ENCODE measurements at regions not wholly inside any gene's neighbourhood (a gene's known extent, or its start where the extent isn't known, plus 50 kb on each side); places are given as distances from the start of the nearest gene placed in this dataset.

GRCh38 chr17:13705221-13705620, 103.5 kb upstream of the HS3ST3A1 start:
- Mint-ChIP-seq H3K4me3 (ENCODE audit: low read depth) (no peak overlapping the region), H3K9me3 (no peaks in the 10 kb centered on the region), H3K27ac (no peak overlapping the region), H3K4me1 (ENCODE audit: low read depth) (peaks cover 2% of the 10 kb centered on the region), H3K27me3 (ENCODE audit: low read depth) (peaks cover 8% of the 10 kb centered on the region), H3K36me3 (ENCODE audit: low read depth) (no peaks in the 10 kb centered on the region)
- no peak for DNase-seq (ENCODE audit: low spot score)
- intact Hi-C loops (cut with micrococcal nuclease), result loop anchor here (10.0 kb wide), 1 partner anchor 600 kb away; the partner anchor contains the start of gene HS3ST3B1

DNA sequence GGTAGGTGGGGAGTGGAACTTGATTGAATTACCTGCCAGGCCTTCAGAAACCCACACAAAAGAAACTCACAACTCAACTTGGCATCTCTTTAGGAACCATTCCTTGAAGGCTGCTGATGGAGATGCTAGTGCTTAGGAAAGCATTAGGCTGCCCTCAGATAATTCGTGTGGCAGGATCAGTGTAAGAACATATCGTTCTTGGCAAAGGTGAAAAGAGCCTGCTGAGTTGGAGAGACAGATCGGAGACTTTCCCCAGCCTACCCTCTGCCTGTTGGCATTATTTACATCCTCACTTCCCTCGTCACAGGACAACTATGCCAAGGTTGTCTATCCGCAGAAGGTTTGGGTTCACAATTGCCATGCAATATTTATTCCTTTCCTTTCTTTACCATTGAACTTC, 120.0 kb upstream of the HS3ST3A1 start:
- no peaks in the 10 kb centered on the region for H3K36me3 Mint-ChIP-seq (ENCODE audit: low read depth)
- intact Hi-C loops (cut with micrococcal nuclease), result no loop called here
- DNase-seq (ENCODE audit: low spot score), result no peak
- H3K27me3 Mint-ChIP-seq (ENCODE audit: low read depth), result no peaks in the 10 kb centered on the region
- no peak overlapping the region for H3K27ac Mint-ChIP-seq
- no peaks in the 10 kb centered on the region for H3K9me3 Mint-ChIP-seq
- no peaks in the 10 kb centered on the region for H3K4me1 Mint-ChIP-seq (ENCODE audit: low read depth)
- no peak overlapping the region for H3K4me3 Mint-ChIP-seq (ENCODE audit: low read depth)

DNA sequence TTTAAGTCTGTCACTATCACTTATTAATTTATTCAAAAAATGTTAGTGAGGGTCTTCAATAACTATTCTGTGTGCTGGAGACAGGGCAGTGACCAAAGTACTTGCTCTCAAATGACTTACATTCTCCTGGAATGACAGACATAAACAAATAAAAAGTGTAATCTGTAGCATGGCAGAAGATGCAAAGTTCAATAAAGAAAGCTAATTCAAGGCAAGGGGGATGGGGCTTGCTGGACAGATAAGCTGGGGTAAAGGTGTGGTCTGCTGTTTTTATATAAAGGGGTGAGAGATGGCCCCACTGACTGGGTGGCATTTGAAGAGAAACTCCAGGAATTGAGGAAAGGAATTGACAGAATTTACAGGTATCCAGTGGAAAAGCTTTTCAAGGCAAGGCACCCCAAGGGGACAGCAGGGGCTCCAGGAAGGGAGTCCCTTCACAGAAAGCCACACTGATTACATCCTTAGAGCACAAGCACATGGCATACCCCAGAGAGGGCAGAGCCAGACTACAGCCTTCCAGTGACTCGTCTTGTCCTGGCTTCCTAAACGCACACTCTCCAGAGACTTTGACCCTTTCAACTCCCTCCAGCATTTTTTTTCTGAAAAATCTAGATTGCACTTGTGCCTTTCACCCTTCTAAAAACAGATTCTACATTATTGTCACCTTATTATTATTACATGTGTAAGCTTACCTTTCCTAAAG, 123.7 kb upstream of the HS3ST3A1 start:
- intact Hi-C loops (cut with micrococcal nuclease), result no loop called here
- Mint-ChIP-seq H3K4me1 (ENCODE audit: low read depth) (no peaks in the 10 kb centered on the region), H3K36me3 (ENCODE audit: low read depth) (no peaks in the 10 kb centered on the region), H3K27ac (no peak overlapping the region), H3K27me3 (ENCODE audit: low read depth) (no peaks in the 10 kb centered on the region), H3K9me3 (no peaks in the 10 kb centered on the region), H3K4me3 (ENCODE audit: low read depth) (no peak overlapping the region)
- DNase-seq (ENCODE audit: low spot score), result no peak

DNA sequence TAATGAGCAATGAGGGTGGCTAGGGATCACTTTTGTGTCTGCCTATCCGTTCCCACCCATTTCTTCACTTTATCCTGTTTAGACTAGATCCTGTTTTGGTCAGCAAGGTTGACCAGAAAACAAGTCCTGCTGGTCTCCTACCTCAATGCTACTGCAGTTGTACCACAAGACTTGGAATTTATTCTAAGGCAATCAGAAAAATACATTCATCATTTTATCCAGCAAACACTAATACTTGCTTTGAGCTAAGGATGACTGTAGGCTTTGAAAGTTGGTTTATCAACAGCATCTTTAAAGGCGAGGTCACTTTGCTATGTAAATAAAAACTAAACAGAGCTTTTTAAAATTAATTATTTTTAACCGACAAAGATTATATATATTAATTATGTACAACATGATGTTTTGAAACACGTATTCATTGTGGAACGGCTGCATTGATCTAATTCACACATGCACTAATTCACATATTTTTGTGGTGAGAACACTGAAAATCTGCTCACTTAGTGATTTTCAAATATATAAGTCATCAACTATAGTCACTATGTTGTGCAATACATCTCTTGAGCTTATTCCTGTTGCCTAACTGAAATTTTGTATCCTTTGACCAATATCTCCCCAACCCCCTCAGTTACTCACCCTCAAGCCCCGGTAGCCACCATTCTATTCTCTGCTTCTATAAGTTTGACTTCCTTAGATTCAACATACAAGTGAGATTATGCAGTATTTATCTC, 125.9 kb upstream of the HS3ST3A1 start:
- H3K9me3 Mint-ChIP-seq, result peaks cover under 1% of the 10 kb centered on the region
- H3K27me3 Mint-ChIP-seq (ENCODE audit: low read depth), result no peaks in the 10 kb centered on the region
- H3K27ac Mint-ChIP-seq, result no peak overlapping the region
- no peak overlapping the region for H3K4me3 Mint-ChIP-seq (ENCODE audit: low read depth)
- DNase-seq (ENCODE audit: low spot score), result no peak
- intact Hi-C loops (cut with micrococcal nuclease), result no loop called here
- H3K4me1 Mint-ChIP-seq (ENCODE audit: low read depth), result no peaks in the 10 kb centered on the region
- no peaks in the 10 kb centered on the region for H3K36me3 Mint-ChIP-seq (ENCODE audit: low read depth)

DNA sequence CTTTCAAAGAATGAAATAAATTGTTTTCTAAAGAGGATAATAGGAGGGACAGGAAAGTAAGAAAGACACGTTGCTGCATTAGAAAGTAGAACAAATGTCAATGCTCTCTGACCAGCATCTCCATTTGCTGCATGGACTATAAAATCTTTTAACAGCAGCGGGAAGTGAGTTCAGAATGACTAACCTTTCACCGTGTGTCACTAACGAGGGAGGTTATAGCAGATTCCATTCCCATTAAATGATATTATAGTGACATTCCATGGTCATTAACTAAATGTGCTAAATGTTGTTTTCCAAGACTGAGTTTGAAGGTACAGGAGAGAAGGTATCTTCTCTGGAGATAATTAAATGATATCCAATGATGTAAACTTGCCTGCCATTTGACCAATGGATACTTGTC, 127.1 kb upstream of the HS3ST3A1 start:
- Mint-ChIP-seq H3K27ac (no peak overlapping the region), H3K9me3 (peaks cover 4% of the 10 kb centered on the region), H3K36me3 (ENCODE audit: low read depth) (no peaks in the 10 kb centered on the region), H3K4me3 (ENCODE audit: low read depth) (no peak overlapping the region), H3K27me3 (ENCODE audit: low read depth) (no peaks in the 10 kb centered on the region), H3K4me1 (ENCODE audit: low read depth) (no peaks in the 10 kb centered on the region)
- intact Hi-C loops (cut with micrococcal nuclease), result no loop called here
- DNase-seq (ENCODE audit: low spot score), result no peak

GRCh38 chr17:13729466-13730134, 127.9 kb upstream of the HS3ST3A1 start:
- Mint-ChIP-seq H3K27me3 (ENCODE audit: low read depth) (no peaks in the 10 kb centered on the region), H3K27ac (no peak overlapping the region), H3K4me1 (ENCODE audit: low read depth) (no peaks in the 10 kb centered on the region), H3K36me3 (ENCODE audit: low read depth) (no peaks in the 10 kb centered on the region), H3K9me3 (peaks cover 4% of the 10 kb centered on the region), H3K4me3 (ENCODE audit: low read depth) (no peak overlapping the region)
- intact Hi-C loops (cut with micrococcal nuclease), result no loop called here
- DNase-seq (ENCODE audit: low spot score), result no peak

GRCh38 chr17:13734880-13735279, 133.2 kb upstream of the HS3ST3A1 start:
- H3K9me3 Mint-ChIP-seq, result peaks cover 4% of the 10 kb centered on the region
- H3K36me3 Mint-ChIP-seq (ENCODE audit: low read depth), result no peaks in the 10 kb centered on the region
- intact Hi-C loops (cut with micrococcal nuclease), result no loop called here
- no peaks in the 10 kb centered on the region for H3K4me1 Mint-ChIP-seq (ENCODE audit: low read depth)
- no peak for DNase-seq (ENCODE audit: low spot score)
- H3K27ac Mint-ChIP-seq, result no peak overlapping the region
- no peaks in the 10 kb centered on the region for H3K27me3 Mint-ChIP-seq (ENCODE audit: low read depth)
- H3K4me3 Mint-ChIP-seq (ENCODE audit: low read depth), result no peak overlapping the region

DNA sequence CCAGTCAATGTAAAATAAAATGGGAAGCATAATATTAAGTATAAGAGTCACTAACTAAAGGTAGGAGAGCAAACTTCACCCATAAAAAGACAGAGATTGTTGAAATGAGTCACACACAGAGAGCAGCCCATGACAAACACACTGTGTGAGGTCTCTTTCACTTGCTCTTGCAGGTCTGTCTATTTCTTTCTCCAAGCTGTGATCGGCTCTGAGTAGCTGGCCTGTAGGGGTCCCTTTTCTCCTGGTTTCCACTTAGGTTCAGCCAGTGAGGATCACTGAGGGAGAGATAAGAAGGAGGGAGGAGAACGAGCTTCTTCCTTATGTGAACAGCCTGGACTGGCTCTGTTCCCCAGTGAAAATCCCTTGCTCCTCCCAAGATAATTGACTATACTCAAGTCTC, 133.7 kb upstream of the HS3ST3A1 start:
- intact Hi-C loops (cut with micrococcal nuclease), result no loop called here
- Mint-ChIP-seq H3K36me3 (ENCODE audit: low read depth) (no peaks in the 10 kb centered on the region), H3K27me3 (ENCODE audit: low read depth) (no peaks in the 10 kb centered on the region), H3K4me3 (ENCODE audit: low read depth) (no peak overlapping the region), H3K4me1 (ENCODE audit: low read depth) (no peaks in the 10 kb centered on the region), H3K9me3 (peaks cover 4% of the 10 kb centered on the region), H3K27ac (no peak overlapping the region)
- DNase-seq (ENCODE audit: low spot score), result no peak

- Mint-ChIP-seq H3K4me1 (ENCODE audit: low read depth) (no peaks in the 10 kb centered on the region), H3K27me3 (ENCODE audit: low read depth) (no peaks in the 10 kb centered on the region), H3K9me3 (peaks cover 4% of the 10 kb centered on the region), H3K27ac (no peak overlapping the region), H3K4me3 (ENCODE audit: low read depth) (no peak overlapping the region), H3K36me3 (ENCODE audit: low read depth) (no peaks in the 10 kb centered on the region)
- intact Hi-C loops (cut with micrococcal nuclease), result no loop called here
- no peak for DNase-seq (ENCODE audit: low spot score)
Measured at GRCh38 chr17:13735861-13736260, 134.1 kb upstream of the HS3ST3A1 start.

DNA sequence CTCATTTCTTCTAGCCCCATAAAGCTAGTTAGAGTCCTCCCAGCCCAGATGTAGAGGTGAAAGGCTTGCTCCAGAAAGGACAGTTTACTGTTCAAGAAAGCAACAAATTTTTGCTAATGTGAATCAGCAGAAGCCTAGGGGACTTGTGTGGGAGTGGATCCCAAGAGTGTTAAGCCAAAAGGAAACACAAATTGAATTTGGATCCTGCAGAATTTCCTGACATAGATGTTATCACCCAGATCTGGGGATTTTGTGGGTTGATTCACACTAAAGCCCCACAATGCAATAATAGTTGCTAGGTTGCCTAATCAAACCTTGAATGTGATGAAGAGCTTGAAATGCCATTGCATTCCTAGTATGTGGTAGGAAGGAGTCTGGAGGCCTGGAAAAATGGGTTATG, 135.2 kb upstream of the HS3ST3A1 start:
- Mint-ChIP-seq H3K4me1 (ENCODE audit: low read depth) (no peaks in the 10 kb centered on the region), H3K4me3 (ENCODE audit: low read depth) (no peak overlapping the region), H3K9me3 (peaks cover 4% of the 10 kb centered on the region), H3K27ac (no peak overlapping the region), H3K27me3 (ENCODE audit: low read depth) (no peaks in the 10 kb centered on the region), H3K36me3 (ENCODE audit: low read depth) (no peaks in the 10 kb centered on the region)
- no peak for DNase-seq (ENCODE audit: low spot score)
- intact Hi-C loops (cut with micrococcal nuclease), result no loop called here

GRCh38 chr17:13740686-13741085, 139.0 kb upstream of the HS3ST3A1 start:
- Mint-ChIP-seq H3K4me1 (ENCODE audit: low read depth) (no peaks in the 10 kb centered on the region), H3K27ac (no peak overlapping the region), H3K36me3 (ENCODE audit: low read depth) (no peaks in the 10 kb centered on the region), H3K4me3 (ENCODE audit: low read depth) (no peak overlapping the region), H3K9me3 (no peaks in the 10 kb centered on the region), H3K27me3 (ENCODE audit: low read depth) (no peaks in the 10 kb centered on the region)
- DNase-seq (ENCODE audit: low spot score), result no peak
- intact Hi-C loops (cut with micrococcal nuclease), result no loop called here

- H3K4me3 Mint-ChIP-seq (ENCODE audit: low read depth), result no peak overlapping the region
- no peaks in the 10 kb centered on the region for H3K27me3 Mint-ChIP-seq (ENCODE audit: low read depth)
- intact Hi-C loops (cut with micrococcal nuclease), result no loop called here
- no peak overlapping the region for H3K27ac Mint-ChIP-seq
- H3K9me3 Mint-ChIP-seq, result no peaks in the 10 kb centered on the region
- DNase-seq (ENCODE audit: low spot score), result no peak
- no peaks in the 10 kb centered on the region for H3K4me1 Mint-ChIP-seq (ENCODE audit: low read depth)
- H3K36me3 Mint-ChIP-seq (ENCODE audit: low read depth), result no peaks in the 10 kb centered on the region
Measured at GRCh38 chr17:13741744-13742143, 140.0 kb upstream of the HS3ST3A1 start.

DNA sequence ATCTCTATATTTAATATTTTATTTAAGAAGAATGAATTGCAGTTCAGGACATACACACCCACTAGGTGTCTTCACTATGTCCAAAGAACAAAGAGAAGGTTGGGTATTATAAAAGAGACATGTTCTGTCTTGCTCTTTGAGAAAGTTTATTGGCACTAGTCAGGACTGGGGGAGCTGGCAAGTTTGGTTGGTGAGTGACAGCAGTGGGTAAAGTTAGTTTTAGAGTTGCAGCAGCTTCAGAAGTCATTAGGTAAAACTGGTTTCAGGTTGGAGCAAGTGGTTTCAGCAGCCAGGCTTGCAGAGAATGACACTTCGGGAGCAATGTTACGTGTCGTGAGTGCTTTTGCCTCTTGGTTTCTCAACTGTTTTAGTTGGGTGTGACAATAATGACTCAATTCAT, 142.2 kb upstream of the HS3ST3A1 start:
- no peak overlapping the region for H3K4me3 Mint-ChIP-seq (ENCODE audit: low read depth)
- no peaks in the 10 kb centered on the region for H3K36me3 Mint-ChIP-seq (ENCODE audit: low read depth)
- no peaks in the 10 kb centered on the region for H3K4me1 Mint-ChIP-seq (ENCODE audit: low read depth)
- intact Hi-C loops (cut with micrococcal nuclease), result no loop called here
- no peaks in the 10 kb centered on the region for H3K9me3 Mint-ChIP-seq
- no peaks in the 10 kb centered on the region for H3K27me3 Mint-ChIP-seq (ENCODE audit: low read depth)
- no peak overlapping the region for H3K27ac Mint-ChIP-seq
- no peak for DNase-seq (ENCODE audit: low spot score)

Measured in activated T-helper 2 cell treated with anti-CD3 and anti-CD28 coated beads, Interferon-gamma antibody, Interleukin-2, Interleukin-4, amounts not matched to agents 10 μg/mL and 5 μg/mL and 100 μg/mL, durations not matched to agents 14 hours and 24 hours and 36 hours (primary cell).